ENCODE measurements at regions not wholly inside any gene's neighbourhood (a gene's known extent, or its start where the extent isn't known, plus 50 kb on each side); places are given as distances from the start of the nearest gene placed in this dataset.
"Not testable (repeated sequence)": the region's sequence is repeated elsewhere in the genome, so short reads cannot be mapped to it uniquely, and the experiment has no call there.

- Histone ChIP-seq H3K9me3 (no peaks in the 10 kb centered on the region), H3K4me3 (no peak overlapping the region), H3K4me1 (replicated peaks) (no peaks in the 10 kb centered on the region), H3K27me3 (replicated peaks; ENCODE audit: insufficient read depth) (no peaks in the 10 kb centered on the region), H3K27ac (no peak overlapping the region), H3K36me3 (no peaks in the 10 kb centered on the region)
- intact Hi-C loops (cut with DNase I): no loop called here
- WGBS: 93% methylated on average over 2 of the region's 2 CpGs
- no peak for DNase-seq (ENCODE audit: low spot score)
- no peak for TF ChIP-seq POLR2AphosphoS5 (IDR thresholded peaks at IDR 0.05)
- TF ChIP-seq POLR2A (IDR thresholded peaks at IDR 0.05): no peak
- TF ChIP-seq CTCF (IDR thresholded peaks at IDR 0.05): no peak
Observed at GRCh38 chr18:54662986-54663385, 71.9 kb downstream of the DYNAP start.

- intact Hi-C loops (cut with DNase I): loop anchor here (10.0 kb wide), 1 partner anchor 275 kb away; no protein-coding TSS in a partner anchor
- not testable (repeated sequence) for H3K36me3 ChIP-seq; H3K27me3 ChIP-seq (replicated peaks; ENCODE audit: insufficient read depth); H3K9me3 ChIP-seq; H3K4me1 ChIP-seq (replicated peaks); DNase-seq (ENCODE audit: low spot score); H3K27ac ChIP-seq; H3K4me3 ChIP-seq
- 92% methylated on average over 15 of the region's 15 CpGs for WGBS
Observed at GRCh38 chr18:54669701-54670100, 78.7 kb downstream of the DYNAP start.

GRCh38 chr18:54671291-54671881, 80.3 kb downstream of the DYNAP start:
- no peaks in the 10 kb centered on the region for H3K36me3 ChIP-seq
- intact Hi-C loops (cut with DNase I): loop anchor here (10.0 kb wide), 1 partner anchor 277 kb away; no protein-coding TSS in a partner anchor
- no peak overlapping the region for H3K27ac ChIP-seq
- H3K4me3 ChIP-seq: no peak overlapping the region
- DNase-seq (ENCODE audit: low spot score): no peak
- WGBS: 96% methylated on average over 1 of the region's 1 CpG
- H3K27me3 ChIP-seq (replicated peaks; ENCODE audit: insufficient read depth): no peaks in the 10 kb centered on the region
- H3K4me1 ChIP-seq (replicated peaks): no peaks in the 10 kb centered on the region
- no peak for TF ChIP-seq POLR2A (IDR thresholded peaks at IDR 0.05)
- peak; percentile 43 to 72 (median 58) for TF ChIP-seq CTCF (IDR thresholded peaks at IDR 0.05)
- H3K9me3 ChIP-seq: no peaks in the 10 kb centered on the region

GRCh38 chr18:54672109-54672508, 81.1 kb downstream of the DYNAP start:
- no peak for TF ChIP-seq POLR2AphosphoS5 (IDR thresholded peaks at IDR 0.05)
- TF ChIP-seq CTCF (IDR thresholded peaks at IDR 0.05): no peak
- no peak for TF ChIP-seq POLR2A (IDR thresholded peaks at IDR 0.05)
- no peaks in the 10 kb centered on the region for H3K9me3 ChIP-seq
- no peak for DNase-seq (ENCODE audit: low spot score)
- no peak overlapping the region for H3K27ac ChIP-seq
- no peaks in the 10 kb centered on the region for H3K27me3 ChIP-seq (replicated peaks; ENCODE audit: insufficient read depth)
- 89% methylated on average over 6 of the region's 6 CpGs for WGBS
- intact Hi-C loops (cut with DNase I): loop anchor here (10.0 kb wide), 1 partner anchor 277 kb away; no protein-coding TSS in a partner anchor
- no peaks in the 10 kb centered on the region for H3K4me1 ChIP-seq (replicated peaks)
- no peak overlapping the region for H3K4me3 ChIP-seq
- no peaks in the 10 kb centered on the region for H3K36me3 ChIP-seq

GRCh38 chr18:54672846-54673475, 81.9 kb downstream of the DYNAP start:
- Histone ChIP-seq H3K4me1 (replicated peaks) (no peaks in the 10 kb centered on the region), H3K27ac (no peak overlapping the region), H3K27me3 (replicated peaks; ENCODE audit: insufficient read depth) (no peaks in the 10 kb centered on the region), H3K36me3 (no peaks in the 10 kb centered on the region), H3K9me3 (no peaks in the 10 kb centered on the region), H3K4me3 (no peak overlapping the region)
- no peak for TF ChIP-seq POLR2AphosphoS5 (IDR thresholded peaks at IDR 0.05)
- TF ChIP-seq POLR2A (IDR thresholded peaks at IDR 0.05): no peak
- no peak for TF ChIP-seq CTCF (IDR thresholded peaks at IDR 0.05)
- DNase-seq (ENCODE audit: low spot score): no peak
- 61% methylated on average over 6 of the region's 6 CpGs for WGBS
- intact Hi-C loops (cut with DNase I): loop anchor here (10.0 kb wide), 1 partner anchor 278 kb away; no protein-coding TSS in a partner anchor

Data from prostate gland (tissue), 2 donors.